22Rv1 (cell line): ENCODE measurements at regions not wholly inside any gene's neighbourhood (a gene's known extent, or its start where the extent isn't known, plus 50 kb on each side); places are given as distances from the start of the nearest gene placed in this dataset.

Experiments
- ZFX ChIP-seq: fragments of 450-650 bp; IDR thresholded peaks from 2 replicates; pipeline ENCODE4 v1.6.1; 2017; ENCODE audit warnings: antibody characterized with exemption, borderline replicate concordance
- TF ChIP-seq, protein P1 (sequence below): fragments of 450-650 bp; IDR thresholded peaks from 2 replicates; pipeline ENCODE4 v1.5.1; 2017; ENCODE audit warnings: mild to moderate bottlenecking

DNA sequence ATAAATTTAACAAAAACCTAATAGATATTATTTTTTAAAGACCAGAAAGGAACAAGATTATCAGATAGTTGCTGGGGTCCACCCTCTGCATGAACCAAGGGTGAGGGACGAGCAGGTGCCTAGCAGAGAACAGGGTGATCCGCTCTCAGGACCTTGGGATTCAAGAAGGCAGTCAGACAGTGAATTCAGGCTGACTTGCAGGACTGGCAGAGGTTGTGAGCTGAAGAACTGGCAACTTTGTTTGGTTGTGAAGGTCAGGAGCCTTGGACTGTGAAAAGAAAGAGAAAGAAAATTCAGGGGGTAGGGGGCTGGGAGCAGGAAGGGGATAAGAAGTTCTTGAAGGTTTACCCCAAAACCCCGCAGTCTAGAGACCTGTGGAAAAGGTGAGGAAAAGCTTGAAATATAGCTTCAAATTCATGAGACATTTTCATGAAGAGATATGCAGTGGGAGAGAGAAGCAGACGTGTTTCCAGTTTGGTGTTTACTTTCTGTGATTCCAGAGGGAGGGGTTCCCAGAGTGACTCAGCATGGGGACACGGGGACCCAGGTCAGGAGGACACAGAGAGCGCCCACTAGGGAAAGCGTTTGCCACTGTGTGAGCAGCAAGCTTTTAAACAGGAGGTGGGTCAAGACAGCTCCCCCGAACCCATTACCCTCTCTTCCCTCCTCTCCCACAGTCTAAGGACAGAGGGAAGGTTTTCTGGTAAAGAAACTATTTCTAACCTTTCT is 217.2 kb upstream of the UMPS start:
- TF ChIP-seq, protein P1, sequence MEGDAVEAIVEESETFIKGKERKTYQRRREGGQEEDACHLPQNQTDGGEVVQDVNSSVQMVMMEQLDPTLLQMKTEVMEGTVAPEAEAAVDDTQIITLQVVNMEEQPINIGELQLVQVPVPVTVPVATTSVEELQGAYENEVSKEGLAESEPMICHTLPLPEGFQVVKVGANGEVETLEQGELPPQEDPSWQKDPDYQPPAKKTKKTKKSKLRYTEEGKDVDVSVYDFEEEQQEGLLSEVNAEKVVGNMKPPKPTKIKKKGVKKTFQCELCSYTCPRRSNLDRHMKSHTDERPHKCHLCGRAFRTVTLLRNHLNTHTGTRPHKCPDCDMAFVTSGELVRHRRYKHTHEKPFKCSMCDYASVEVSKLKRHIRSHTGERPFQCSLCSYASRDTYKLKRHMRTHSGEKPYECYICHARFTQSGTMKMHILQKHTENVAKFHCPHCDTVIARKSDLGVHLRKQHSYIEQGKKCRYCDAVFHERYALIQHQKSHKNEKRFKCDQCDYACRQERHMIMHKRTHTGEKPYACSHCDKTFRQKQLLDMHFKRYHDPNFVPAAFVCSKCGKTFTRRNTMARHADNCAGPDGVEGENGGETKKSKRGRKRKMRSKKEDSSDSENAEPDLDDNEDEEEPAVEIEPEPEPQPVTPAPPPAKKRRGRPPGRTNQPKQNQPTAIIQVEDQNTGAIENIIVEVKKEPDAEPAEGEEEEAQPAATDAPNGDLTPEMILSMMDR, result no peak
- TF ChIP-seq ZFX, result no peak
